ENCODE measurements at regions not wholly inside any gene's neighbourhood (a gene's known extent, or its start where the extent isn't known, plus 50 kb on each side); places are given as distances from the start of the nearest gene placed in this dataset.
"Not testable (repeated sequence)": the region's sequence is repeated elsewhere in the genome, so short reads cannot be mapped to it uniquely, and the experiment has no call there.

GRCh38 chr1:240722788-240723187, 110.8 kb upstream of the GREM2 start:
- 81 to 90% methylated on average over 6 to 10 of the region's 10 CpGs for whole genome bisulfite sequencing, 2 donors (ENCODE audit: low coverage in 1 of 2)
- in situ Hi-C loops (cut with MboI; ENCODE audit: low pct_ligation_motif_present in 1 of 4, low pct_unique_long_range_greater_than_20kb in 1 of 4, low sequenced_read_pairs in 3 of 4) (no loop called here), intact Hi-C loops (cut with DNase I; ENCODE audit: low total_unique reads) (no loop called here)
- TF ChIP-seq POLR2AphosphoS5 (IDR thresholded peaks at IDR 0.05) (no peak), POLR2A (IDR thresholded peaks at IDR 0.05) (no peak), CTCF (IDR thresholded peaks at IDR 0.05) (no peak), EP300 (IDR thresholded peaks at IDR 0.05; ENCODE audit: low read depth) (no peak)
- Histone ChIP-seq H3K4me3 (no peak overlapping the region), H3K36me3 (no peaks in the 10 kb centered on the region), H3K27me3 (no peaks in the 10 kb centered on the region), H3K27ac (no peak overlapping the region), H3K4me1 (no peaks in the 10 kb centered on the region), H3K9me3 (no peaks in the 10 kb centered on the region)
- DNase-seq, result no peak

DNA sequence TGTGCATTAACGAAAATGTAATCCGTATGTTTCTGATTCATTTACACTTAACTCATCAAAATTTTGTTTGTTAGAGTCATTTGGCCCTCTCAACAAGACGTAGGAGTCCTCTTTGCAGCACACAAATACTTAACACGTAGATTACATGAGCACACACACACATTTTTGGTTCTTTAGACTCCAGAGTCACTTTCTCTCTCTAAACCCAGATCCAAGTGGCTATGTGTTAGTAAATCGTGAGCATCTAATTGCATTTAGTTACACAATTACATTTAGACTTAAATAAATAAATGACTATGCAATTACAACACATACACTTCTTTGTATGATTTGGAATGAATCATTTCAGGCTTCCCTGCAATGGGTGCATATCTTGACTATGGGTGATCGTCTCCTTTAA, 109.0 kb upstream of the GREM2 start:
- no peak overlapping the region for H3K4me3 ChIP-seq
- intact Hi-C loops (cut with DNase I; ENCODE audit: low total_unique reads), result no loop called here
- 62 to 72% methylated on average over 6 of the region's 6 CpGs for WGBS, 2 donors (ENCODE audit: low coverage in 1 of 2)

DNA sequence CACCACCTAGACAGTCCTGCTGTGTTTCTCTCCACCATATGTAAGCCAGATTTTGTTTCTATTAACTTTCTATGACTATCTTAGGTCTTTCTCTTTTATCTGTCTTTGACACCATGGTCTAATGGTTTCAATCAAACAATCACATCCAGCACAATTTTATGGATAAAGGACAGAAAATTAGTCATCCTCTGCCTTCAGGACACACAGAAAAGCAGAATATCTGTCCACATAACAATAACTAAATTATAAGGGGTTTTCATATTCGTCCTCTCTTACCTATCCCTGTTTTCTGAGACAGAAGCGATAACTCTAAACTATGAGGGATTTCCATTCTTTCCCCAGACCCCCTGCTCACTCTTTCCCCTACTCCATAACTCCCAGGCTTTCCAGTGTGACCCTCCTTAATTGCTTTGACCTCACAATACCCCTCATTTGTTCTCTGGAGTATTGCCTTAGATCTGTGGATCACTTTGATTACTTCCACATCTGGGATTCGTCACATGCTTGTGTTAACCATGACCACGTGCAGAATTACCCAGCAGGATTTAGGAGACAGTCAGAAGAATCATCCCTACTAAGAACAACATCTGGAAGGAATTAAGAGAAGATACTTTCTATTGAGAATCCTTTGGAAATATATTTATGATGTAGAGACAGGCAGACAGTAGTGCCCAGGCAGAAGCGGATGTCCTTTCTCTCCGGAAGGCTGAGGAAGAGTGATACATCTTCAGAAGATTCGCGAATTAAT, 108.2 kb upstream of the GREM2 start:
- 62 to 71% methylated on average over 7 to 8 of the region's 8 CpGs for WGBS, 2 donors (ENCODE audit: low coverage in 1 of 2)
- intact Hi-C loops (cut with DNase I; ENCODE audit: low total_unique reads) (no loop called here), in situ Hi-C loops (cut with MboI; ENCODE audit: low pct_ligation_motif_present in 1 of 4, low pct_unique_long_range_greater_than_20kb in 1 of 4, low sequenced_read_pairs in 3 of 4) (no loop called here)
- no peak for DNase-seq
- H3K9me3 ChIP-seq, result no peaks in the 10 kb centered on the region
- H3K4me3 ChIP-seq, result no peak overlapping the region
- no peaks in the 10 kb centered on the region for H3K27me3 ChIP-seq
- no peak for TF ChIP-seq EP300 (IDR thresholded peaks at IDR 0.05; ENCODE audit: low read depth)
- TF ChIP-seq POLR2A (IDR thresholded peaks at IDR 0.05), result no peak
- H3K4me1 ChIP-seq, result no peaks in the 10 kb centered on the region
- no peak overlapping the region for H3K27ac ChIP-seq
- H3K36me3 ChIP-seq, result no peaks in the 10 kb centered on the region

More for the DNA sequence above, 109.0 kb upstream of the GREM2 start:
- Histone ChIP-seq H3K27me3 (no peaks in the 10 kb centered on the region), H3K27ac (no peak overlapping the region), H3K4me1 (no peaks in the 10 kb centered on the region), H3K36me3 (no peaks in the 10 kb centered on the region), H3K9me3 (no peaks in the 10 kb centered on the region)
- no peak for DNase-seq
- in situ Hi-C loops (cut with MboI; ENCODE audit: low pct_ligation_motif_present in 1 of 4, low pct_unique_long_range_greater_than_20kb in 1 of 4, low sequenced_read_pairs in 3 of 4), result no loop called here
- TF ChIP-seq POLR2AphosphoS5 (IDR thresholded peaks at IDR 0.05), result no peak
- TF ChIP-seq POLR2A (IDR thresholded peaks at IDR 0.05), result no peak
- no peak for TF ChIP-seq CTCF (IDR thresholded peaks at IDR 0.05)
- TF ChIP-seq EP300 (IDR thresholded peaks at IDR 0.05; ENCODE audit: low read depth), result no peak

- H3K36me3 ChIP-seq; H3K4me1 ChIP-seq; H3K9me3 ChIP-seq; H3K27me3 ChIP-seq; H3K27ac ChIP-seq; intact Hi-C loops (cut with DNase I; ENCODE audit: low total_unique reads); DNase-seq; H3K4me3 ChIP-seq; in situ Hi-C loops (cut with MboI; ENCODE audit: low pct_ligation_motif_present in 1 of 4, low pct_unique_long_range_greater_than_20kb in 1 of 4, low sequenced_read_pairs in 3 of 4): not testable (repeated sequence)
- WGBS, 2 donors (ENCODE audit: low coverage in 1 of 2), result 83 to 85% methylated on average over 4 of the region's 4 CpGs
Observed at GRCh38 chr1:240716538-240716937, 104.6 kb upstream of the GREM2 start.

- Histone ChIP-seq H3K4me1 (no peaks in the 10 kb centered on the region), H3K36me3 (no peaks in the 10 kb centered on the region), H3K4me3 (no peak overlapping the region), H3K9me3 (no peaks in the 10 kb centered on the region), H3K27ac (no peak overlapping the region), H3K27me3 (no peaks in the 10 kb centered on the region)
- 67 to 70% methylated on average over 4 to 8 of the region's 8 CpGs for WGBS, 2 donors (ENCODE audit: low coverage in 1 of 2)
- TF ChIP-seq CTCF (IDR thresholded peaks at IDR 0.05) (no peak), POLR2AphosphoS5 (IDR thresholded peaks at IDR 0.05) (no peak), POLR2A (IDR thresholded peaks at IDR 0.05) (no peak), EP300 (IDR thresholded peaks at IDR 0.05; ENCODE audit: low read depth) (no peak)
- in situ Hi-C loops (cut with MboI; ENCODE audit: low pct_ligation_motif_present in 1 of 4, low pct_unique_long_range_greater_than_20kb in 1 of 4, low sequenced_read_pairs in 3 of 4), result no loop called here
- intact Hi-C loops (cut with DNase I; ENCODE audit: low total_unique reads), result no loop called here
- DNase-seq, result no peak
Observed at GRCh38 chr1:240714568-240715292, 102.8 kb upstream of the GREM2 start.
